Activated CD4-positive, alpha-beta T cell treated with anti-CD3 and anti-CD28 coated beads for 48 hours (primary cell): ENCODE measurements at regions not wholly inside any gene's neighbourhood (a gene's known extent, or its start where the extent isn't known, plus 50 kb on each side); places are given as distances from the start of the nearest gene placed in this dataset.

Source experiments
- DNase-seq: peaks from one replicate; pipeline ENCODE4 v3.0.0-alpha.2; 2020

DNA sequence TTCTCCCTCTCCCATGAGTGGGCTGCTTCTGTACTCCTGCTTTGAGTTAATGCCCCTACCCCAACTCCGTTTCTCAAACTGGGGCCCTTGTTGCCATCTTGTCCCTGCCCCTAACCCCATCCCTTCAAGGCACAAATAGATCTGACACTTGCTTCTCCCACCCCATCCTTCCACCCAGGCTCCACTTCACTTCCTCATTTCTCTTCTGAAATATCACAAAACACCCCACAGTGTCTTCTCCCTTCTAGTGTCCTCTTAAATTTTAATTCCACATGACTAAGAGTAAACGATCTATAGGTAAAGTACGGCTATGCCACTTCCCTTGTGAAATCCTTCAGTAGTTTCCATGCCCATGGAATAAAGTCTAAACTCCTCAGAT lies 571.6 kb upstream of the NOX3 start:
- no peak for DNase-seq

GRCh38 chr6:156026486-156027247 lies 571.0 kb upstream of the NOX3 start:
- DNase-seq = no peak

DNA sequence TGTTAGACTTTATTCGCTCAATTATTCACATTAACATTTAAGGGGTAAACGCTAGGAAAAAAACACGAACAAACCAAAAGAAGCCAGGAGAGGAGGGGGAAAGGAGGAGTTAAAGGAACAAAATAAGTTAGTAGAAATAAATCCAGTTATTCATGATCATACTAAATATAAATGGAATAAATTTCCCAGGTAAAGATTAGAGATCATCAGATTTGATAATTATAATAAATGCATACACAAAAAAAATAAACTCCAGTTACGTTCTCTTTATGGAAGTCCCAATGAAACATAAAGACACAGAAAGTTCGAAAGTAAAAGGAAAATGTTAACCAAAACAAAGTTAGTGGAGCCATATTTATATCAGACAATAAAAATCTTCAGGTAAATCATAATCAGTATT lies 568.7 kb upstream of the NOX3 start:
- no peak for DNase-seq

DNA sequence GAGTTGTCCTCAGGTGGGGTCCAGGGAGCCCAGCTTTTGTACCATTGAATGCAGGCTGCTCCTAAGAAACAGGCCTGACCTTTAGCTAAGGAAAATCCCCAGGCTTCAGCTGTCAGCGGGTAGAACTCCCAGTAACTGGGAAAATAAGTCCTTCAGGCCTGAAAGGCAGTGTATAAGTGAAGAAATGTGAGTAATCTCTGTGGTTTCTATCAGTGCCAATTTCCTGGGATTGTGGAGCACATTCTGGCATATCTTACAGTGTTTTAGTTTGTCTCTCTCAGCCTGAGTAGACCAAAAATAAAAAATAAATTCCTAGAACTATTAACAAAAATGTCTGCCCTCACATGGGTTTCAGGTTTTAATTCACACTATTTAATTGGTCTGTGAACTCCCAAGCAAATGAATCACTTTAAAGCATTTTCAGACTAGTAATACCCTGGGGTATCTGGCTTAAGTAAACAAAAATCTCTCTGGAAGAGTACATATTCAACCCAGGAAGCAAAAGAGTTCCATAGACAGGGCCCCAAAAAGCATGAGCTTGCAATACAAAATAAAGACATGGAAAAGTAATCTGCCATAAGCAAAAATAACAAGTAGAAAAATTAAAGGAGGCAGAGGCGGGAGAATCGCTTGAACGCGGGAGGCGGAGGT lies 566.2 kb upstream of the NOX3 start:
- no peak for DNase-seq

DNA sequence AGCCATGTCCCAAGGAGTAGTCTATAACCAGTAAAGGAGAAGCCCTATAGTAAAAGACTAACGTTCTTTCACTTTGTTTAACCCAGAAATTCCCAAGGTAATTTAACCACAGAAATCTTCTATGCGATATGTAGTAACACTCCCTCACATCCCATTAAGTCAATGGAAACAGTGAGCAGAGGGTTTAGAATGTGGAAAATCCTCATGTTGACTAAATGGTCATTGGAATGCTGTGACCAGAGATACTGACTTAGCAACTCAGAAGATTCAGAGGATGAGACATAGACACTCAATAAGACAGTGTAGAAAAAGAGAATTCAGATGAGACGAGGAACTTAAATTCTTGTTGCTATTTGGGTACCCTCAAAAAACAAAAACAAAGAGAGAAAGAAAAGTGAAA lies 562.2 kb upstream of the NOX3 start:
- no peak for DNase-seq

DNA sequence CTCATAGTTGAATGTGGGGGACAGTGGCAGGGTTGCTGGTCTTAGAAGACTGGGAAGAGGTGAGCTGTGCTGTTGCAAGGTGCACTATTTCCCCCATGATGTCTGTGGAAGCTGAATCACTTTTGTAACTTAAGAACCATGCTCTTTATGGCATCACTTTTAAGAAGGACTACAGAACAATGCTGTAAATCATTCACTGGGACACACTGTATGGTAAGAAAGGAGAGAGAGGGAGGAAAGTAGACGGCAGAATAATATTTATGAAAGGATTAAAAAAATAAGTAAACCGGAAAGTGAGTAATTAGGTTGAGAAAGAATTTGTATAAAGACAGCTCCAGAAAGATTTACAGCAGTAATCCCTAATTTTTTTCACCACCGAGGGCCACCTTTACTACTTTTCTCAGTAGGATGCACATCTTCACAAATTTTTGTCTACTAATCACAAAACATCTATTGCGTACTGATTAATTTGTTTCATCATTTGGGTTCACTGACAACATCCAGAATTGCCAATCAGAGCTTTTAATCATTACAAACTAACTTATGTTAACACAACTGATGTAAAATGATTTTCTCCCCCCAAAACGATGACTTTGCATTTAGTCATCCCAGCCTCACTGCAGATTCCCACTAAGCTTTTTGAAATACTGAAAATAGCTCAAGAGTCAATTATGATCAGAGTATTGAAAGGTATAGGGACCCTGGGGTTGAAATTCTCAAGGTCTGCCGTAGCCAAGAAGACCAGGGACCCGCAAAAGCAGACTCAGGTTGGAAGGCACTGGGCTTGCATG lies 560.7 kb upstream of the NOX3 start:
- no peak for DNase-seq

GRCh38 chr6:156013155-156013554 lies 557.5 kb upstream of the NOX3 start:
- DNase-seq = peak; percentile 16

DNA sequence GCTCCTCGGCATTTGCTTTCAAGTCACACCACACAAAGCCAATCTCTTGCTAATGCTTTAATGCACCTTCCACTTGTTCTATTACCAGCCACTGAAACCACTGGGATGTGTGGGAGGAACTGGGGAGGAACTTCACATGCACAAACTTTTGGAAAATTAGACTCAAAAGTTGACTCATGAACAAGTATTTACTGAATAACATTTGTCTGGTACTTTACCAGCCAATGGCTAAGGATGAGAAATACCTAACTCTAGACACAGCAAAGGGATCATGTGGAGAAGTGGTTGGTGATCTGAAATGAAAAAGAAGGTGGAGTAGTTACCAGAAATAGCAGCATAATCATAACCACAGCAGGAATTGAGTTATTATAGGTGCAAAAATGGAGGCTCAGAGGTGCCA lies 554.0 kb upstream of the NOX3 start:
- DNase-seq = peak; percentile 21

GRCh38 chr6:156004796-156005195 lies 549.2 kb upstream of the NOX3 start:
- no peak for DNase-seq

GRCh38 chr6:155996151-155996550 lies 540.5 kb upstream of the NOX3 start:
- no peak for DNase-seq

DNA sequence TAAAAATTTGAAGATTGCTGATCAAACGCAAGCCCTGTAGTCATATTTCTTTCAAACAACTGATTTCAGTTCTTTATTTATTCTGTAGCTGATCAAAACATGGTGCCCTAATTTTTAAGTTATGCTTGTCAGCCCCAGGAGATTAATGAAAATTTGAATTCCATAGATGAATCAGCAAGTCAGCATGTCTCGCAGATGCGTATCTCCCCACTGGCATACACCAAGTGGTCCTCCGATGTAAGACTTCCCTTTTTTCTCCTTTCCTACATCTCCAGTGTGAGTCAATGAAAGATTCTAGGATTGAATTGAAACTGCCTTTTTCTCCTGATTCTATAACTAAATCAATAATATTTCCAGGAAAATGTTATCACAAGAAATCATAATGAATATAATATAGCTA lies 539.6 kb upstream of the NOX3 start:
- DNase-seq = no peak

DNA sequence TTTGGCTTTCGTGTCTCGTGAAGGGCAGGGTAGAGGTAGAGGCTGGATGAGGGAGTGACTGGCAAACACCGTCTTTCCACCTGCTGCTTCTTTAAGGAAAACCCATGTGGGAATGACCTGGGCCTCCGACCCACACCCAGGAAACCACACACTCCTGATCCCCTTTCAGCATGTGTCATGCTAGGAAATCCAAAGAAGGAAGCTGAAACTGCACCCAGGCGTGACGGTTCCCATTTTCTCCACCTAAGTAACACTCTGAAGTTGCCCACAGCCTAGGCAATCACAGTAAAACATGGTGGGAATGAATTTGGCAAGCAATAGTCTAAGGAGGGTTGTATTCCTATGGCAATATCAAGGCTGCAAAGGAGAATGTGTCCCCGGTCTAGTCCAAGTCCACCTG lies 538.4 kb upstream of the NOX3 start:
- DNase-seq = no peak

GRCh38 chr6:155993240-155993639 lies 537.6 kb upstream of the NOX3 start:
- no peak for DNase-seq

- no peak for DNase-seq
Measured at GRCh38 chr6:155985660-155986138, 530.1 kb upstream of the NOX3 start.

- no peak for DNase-seq
Measured at GRCh38 chr6:155980768-155981079, 525.1 kb upstream of the NOX3 start.

GRCh38 chr6:155980014-155980767 lies 524.6 kb upstream of the NOX3 start:
- no peak for DNase-seq

DNA sequence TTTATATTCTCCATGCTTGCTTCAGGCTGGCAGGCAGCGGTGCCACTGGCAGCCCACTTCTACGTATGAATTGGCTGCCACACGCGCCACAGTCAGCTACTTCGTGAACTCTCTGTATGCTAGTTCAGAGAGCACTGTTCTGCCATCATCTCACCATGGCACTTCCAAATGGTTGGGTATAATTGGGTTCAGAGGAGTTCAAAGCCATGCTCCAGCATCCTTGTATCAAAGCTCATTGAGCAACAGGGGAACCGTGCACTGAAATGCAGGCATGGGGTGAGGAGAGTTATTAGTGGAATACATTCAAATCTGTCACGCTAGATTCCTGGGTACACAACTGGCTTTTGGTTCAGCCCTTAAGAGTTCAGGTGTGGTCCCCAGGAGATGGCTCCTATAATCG lies 519.9 kb upstream of the NOX3 start:
- no peak for DNase-seq

DNA sequence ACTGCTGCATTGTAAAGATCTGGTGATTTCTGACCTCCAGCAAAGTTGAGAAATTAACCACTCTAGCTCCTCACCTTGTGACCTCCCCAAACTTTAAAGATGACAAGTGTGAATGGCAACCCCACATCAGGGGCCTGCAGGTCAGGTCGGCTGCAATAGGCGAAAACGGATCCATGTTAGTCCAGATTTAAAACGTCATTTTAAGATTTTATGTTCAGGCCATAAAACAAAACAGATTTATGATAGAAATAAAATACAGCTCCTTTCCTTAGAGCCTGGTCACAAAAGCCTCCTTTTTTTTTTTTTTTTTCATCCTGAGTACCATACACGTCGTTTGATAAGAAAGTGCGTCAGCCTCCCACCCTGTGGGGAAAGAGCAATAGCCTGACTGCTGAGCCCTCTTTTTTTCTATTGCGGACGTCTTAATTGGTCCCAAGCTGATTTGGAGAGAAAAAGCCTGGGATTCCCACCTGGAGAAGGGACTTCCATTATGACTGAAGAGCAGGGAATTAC lies 519.2 kb upstream of the NOX3 start:
- DNase-seq = no peak

GRCh38 chr6:155974359-155974758 lies 518.7 kb upstream of the NOX3 start:
- DNase-seq = peak; percentile 10

DNA sequence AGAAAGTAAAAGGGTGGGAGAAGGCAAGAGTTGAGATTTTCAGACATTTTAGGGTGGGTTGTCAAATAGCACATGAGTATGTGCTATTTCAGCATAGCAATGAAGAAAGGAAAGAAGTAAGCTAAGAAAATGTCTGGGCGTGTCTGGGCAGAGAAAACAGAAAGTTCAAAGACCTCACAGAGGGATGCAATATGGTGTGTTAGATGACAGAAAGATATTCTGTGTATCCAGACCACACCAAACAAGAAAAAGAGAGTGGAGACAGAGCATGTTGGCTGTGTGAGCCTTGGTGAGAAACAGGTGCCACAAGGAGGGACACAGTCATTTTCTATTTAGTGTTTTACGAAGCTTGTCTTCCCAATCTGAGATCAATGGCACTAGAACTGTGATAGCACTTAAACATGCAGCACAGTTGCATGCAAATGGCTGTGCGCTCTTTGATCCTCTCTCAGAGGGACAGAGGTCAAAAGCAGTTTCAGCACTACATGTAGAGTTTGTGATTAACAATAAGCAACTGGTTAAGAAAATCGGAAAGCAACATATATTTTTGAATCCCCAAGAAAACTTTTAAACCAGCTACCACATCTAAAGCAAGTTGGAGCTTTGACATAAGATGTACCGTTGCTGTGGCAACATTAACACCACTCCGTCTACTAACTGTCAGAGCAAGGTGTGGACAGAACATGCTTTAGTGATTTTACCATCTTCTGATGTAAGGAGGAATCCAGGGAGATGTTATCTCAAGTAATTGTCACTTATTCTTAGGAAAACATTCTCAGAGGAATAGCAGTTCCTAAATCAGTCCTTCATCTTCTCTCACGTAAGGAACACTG lies 515.5 kb upstream of the NOX3 start:
- no peak for DNase-seq

- no peak for DNase-seq
Measured at GRCh38 chr6:155970472-155970871, 514.8 kb upstream of the NOX3 start.

DNA sequence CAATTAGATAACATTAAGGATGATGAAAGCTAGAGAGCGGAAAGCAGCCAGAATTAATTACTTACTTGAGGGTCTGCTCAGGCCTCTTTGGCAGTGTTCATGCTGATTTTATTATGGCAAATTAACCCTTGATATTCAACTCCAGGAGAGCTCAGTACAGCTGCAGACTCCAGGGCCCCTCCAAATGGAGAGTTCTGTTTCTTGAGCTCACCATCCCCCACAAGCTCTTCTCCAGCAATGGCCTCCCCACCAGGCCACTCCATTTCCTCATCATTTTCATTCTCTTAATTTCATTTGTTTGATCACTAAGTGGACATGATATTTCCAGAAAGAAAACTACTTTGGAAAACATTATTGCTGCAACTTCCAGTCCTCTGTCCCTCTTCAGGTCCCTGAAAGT lies 513.3 kb upstream of the NOX3 start:
- no peak for DNase-seq
